OCI-M2 (cell line): ENCODE measurements at regions not wholly inside any gene's neighbourhood (a gene's known extent, or its start where the extent isn't known, plus 50 kb on each side); places are given as distances from the start of the nearest gene placed in this dataset.
"Not testable (repeated sequence)": the region's sequence is repeated elsewhere in the genome, so short reads cannot be mapped to it uniquely, and the experiment has no call there.

Experiments
- DNase-seq: peaks from one replicate; lab custom pipeline; 2025; ENCODE audit not compliant: unreplicated experiment; lab: John Stamatoyannopoulos, UW

GRCh38 chr14:71165121-71166031 lies 258.1 kb downstream of the PCNX1 start:
- DNase-seq = no peak

- DNase-seq = no peak
Measured at GRCh38 chr14:71166180-71166837, 259.1 kb downstream of the PCNX1 start.

- DNase-seq = not testable (repeated sequence)
Measured at GRCh38 chr14:71167325-71167950, 260.2 kb downstream of the PCNX1 start.

GRCh38 chr14:71168161-71168560 lies 260.9 kb downstream of the PCNX1 start:
- peak; percentile 25 for DNase-seq

GRCh38 chr14:71168564-71169427 lies 261.5 kb downstream of the PCNX1 start:
- peak; percentile 49 for DNase-seq

- DNase-seq = no peak
Measured at GRCh38 chr14:71169861-71170260, 262.6 kb downstream of the PCNX1 start.

- DNase-seq = no peak
Measured at GRCh38 chr14:71175491-71175890, 268.2 kb downstream of the PCNX1 start.

- no peak for DNase-seq
Measured at GRCh38 chr14:71179066-71179465, 271.8 kb downstream of the PCNX1 start.

- DNase-seq = no peak
Measured at GRCh38 chr14:71180397-71180796, 273.1 kb downstream of the PCNX1 start.

- no peak for DNase-seq
Measured at GRCh38 chr14:71181215-71182003, 274.1 kb downstream of the PCNX1 start.

- DNase-seq = no peak
Measured at GRCh38 chr14:71183876-71184689, 276.8 kb downstream of the PCNX1 start.

GRCh38 chr14:71185637-71186036 lies 278.4 kb downstream of the PCNX1 start:
- DNase-seq = no peak

- DNase-seq = no peak
Measured at GRCh38 chr14:71187633-71188356, 280.5 kb downstream of the PCNX1 start.

GRCh38 chr14:71190770-71191374 lies 283.6 kb downstream of the PCNX1 start:
- DNase-seq = no peak

- DNase-seq = no peak
Measured at GRCh38 chr14:71193663-71194062, 286.4 kb downstream of the PCNX1 start.

- DNase-seq = no peak
Measured at GRCh38 chr14:71194251-71194650, 287.0 kb downstream of the PCNX1 start.

GRCh38 chr14:71196921-71197320 lies 289.7 kb downstream of the PCNX1 start:
- no peak for DNase-seq

- DNase-seq = no peak
Measured at GRCh38 chr14:71198687-71199086, 291.4 kb downstream of the PCNX1 start.
